ENCODE measurements at regions not wholly inside any gene's neighbourhood (a gene's known extent, or its start where the extent isn't known, plus 50 kb on each side); places are given as distances from the start of the nearest gene placed in this dataset.
"Not testable (repeated sequence)": the region's sequence is repeated elsewhere in the genome, so short reads cannot be mapped to it uniquely, and the experiment has no call there.

DNA sequence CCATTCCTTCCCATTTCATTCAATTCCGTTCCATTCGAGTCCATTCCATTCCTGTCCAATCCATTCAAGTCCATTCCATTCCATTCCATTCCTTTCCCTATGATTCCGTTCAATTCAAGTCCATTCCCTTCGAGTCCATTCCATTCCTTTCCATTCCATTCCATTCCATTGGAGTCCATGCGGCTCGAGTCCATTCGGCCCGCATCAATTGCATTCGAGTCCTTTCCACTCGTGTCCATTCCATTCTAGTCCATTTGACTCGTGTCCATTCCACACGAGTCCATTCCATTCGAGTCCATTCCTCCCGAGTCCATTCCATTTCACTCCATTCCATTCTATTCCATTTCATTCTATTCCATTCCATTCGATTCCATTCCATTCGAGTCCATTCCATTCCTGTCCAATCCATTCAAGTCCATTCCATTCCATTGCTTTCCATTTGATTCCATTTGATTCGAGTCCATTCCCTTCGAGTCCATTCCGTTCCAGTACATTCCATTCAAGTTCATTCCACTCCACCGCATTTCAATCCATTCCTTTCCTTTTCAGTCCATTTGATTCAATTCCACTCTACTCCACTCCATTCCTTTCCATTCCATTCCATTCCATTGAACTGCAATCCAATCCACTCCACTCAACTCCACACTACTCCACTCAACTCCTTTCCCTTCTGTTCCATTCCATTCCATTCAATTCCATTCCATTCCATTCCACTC lies 2565.9 kb upstream of the TPTE start:
- not testable (repeated sequence) for H3K4me1 ChIP-seq (ENCODE audit: control insufficient read depth in 5 of 5, insufficient read depth in 5 of 5, low read length in 5 of 5); H3K27ac ChIP-seq (ENCODE audit: low read depth, low read length); H3K9ac ChIP-seq (ENCODE audit: low read length in 5 of 5); H3K36me3 ChIP-seq (ENCODE audit: control insufficient read depth in 5 of 5, insufficient read depth in 5 of 5, low read length in 5 of 5); H3K27me3 ChIP-seq (ENCODE audit: control insufficient read depth in 5 of 5, insufficient read depth in 4 of 5, low read length in 5 of 5)
- Histone ChIP-seq H3K4me3 (ENCODE audit: low read depth in 1 of 5, low read length in 5 of 5) (peak overlapping the region in 4 of 5 donors; percentile 6 to 32 (median 18)), H3K9me3 (ENCODE audit: control insufficient read depth in 5 of 5, low read length in 5 of 5) (peaks cover 38 to 80% (median 77%) of the 10 kb centered on the region in 5 donors)

DNA sequence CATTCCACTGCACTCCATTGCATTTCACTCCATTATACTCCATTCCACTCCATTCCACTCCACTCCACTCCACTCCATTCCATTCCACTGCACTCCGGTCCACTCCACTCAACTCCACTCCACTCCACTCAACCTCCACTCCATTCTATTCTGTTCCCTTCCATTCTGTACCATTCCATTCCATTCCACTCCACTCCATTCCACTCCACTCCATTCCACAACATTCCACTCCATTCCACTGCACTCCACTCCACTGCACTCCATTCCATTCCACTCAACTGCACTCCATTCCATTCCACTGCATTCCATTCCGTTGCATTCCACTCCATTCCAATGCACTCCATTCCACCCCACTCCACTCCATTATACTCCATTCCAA lies 2565.3 kb upstream of the TPTE start:
- not testable (repeated sequence) for H3K9ac ChIP-seq (ENCODE audit: low read length in 5 of 5); H3K27ac ChIP-seq (ENCODE audit: low read depth, low read length); H3K4me1 ChIP-seq (ENCODE audit: control insufficient read depth in 5 of 5, insufficient read depth in 5 of 5, low read length in 5 of 5); H3K36me3 ChIP-seq (ENCODE audit: control insufficient read depth in 5 of 5, insufficient read depth in 5 of 5, low read length in 5 of 5); H3K27me3 ChIP-seq (ENCODE audit: control insufficient read depth in 5 of 5, insufficient read depth in 4 of 5, low read length in 5 of 5)
- H3K4me3 ChIP-seq (ENCODE audit: low read depth in 1 of 5, low read length in 5 of 5), result peak overlapping the region in 4 of 5 donors; percentile 6 to 32 (median 18)
- peaks cover 34 to 74% (median 71%) of the 10 kb centered on the region in 5 donors for H3K9me3 ChIP-seq (ENCODE audit: control insufficient read depth in 5 of 5, low read length in 5 of 5)

DNA sequence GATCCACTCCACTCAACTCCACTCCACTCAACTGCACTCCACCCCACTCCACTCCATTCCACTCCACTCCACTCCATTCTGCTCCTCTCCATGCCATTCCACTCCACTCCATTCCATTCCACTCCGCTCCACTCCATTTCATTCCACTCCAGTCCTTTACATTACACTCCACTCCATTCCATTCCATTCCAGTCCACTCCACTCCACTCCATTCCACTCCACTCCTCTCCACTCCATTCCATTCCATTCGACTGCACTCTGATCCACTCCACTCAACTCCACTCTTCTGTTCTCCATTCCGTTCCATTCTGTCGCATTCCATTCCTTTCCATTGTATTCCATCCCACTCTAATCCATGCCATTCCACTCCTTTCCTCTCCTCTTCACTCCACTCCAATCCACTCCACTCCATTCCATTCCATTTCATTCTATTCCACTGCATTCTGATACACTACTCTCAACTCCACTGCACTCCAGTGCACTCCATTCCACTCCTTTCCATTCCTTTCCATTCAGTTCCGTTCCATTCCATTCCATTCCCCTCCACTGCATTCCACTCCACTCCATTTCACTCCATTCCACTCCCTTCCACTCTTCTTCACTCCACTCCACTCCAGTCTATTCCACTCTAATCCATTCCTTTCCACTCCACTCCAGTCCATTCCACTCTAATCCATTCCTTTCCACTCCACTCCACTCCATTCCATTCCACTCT lies 2564.2 kb upstream of the TPTE start:
- H3K4me1 ChIP-seq (ENCODE audit: control insufficient read depth in 5 of 5, insufficient read depth in 5 of 5, low read length in 5 of 5); H3K27me3 ChIP-seq (ENCODE audit: control insufficient read depth in 5 of 5, insufficient read depth in 4 of 5, low read length in 5 of 5); H3K36me3 ChIP-seq (ENCODE audit: control insufficient read depth in 5 of 5, insufficient read depth in 5 of 5, low read length in 5 of 5); H3K9ac ChIP-seq (ENCODE audit: low read length in 5 of 5); H3K27ac ChIP-seq (ENCODE audit: low read depth, low read length): not testable (repeated sequence)
- Histone ChIP-seq H3K9me3 (ENCODE audit: control insufficient read depth in 5 of 5, low read length in 5 of 5) (peaks cover 27 to 71% (median 60%) of the 10 kb centered on the region in 5 donors), H3K4me3 (ENCODE audit: low read depth in 1 of 5, low read length in 5 of 5) (peak overlapping the region in 4 of 5 donors; percentile 3 to 41 (median 13))

DNA sequence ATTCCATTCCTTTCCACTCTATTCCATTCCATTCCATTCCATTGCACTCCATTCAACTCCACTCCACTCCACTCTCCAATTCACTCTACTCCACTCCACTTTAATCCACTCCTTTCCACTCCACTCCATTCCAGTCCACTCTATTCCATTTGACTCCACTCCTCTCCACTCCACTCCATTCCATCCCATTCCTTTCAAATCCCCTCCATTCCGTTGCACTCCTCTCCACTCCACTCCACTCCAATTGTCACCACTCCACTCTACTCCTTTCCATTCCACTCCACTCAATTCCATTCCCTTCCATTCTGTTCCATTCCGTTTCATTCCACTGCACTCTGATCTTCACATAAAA lies 2563.7 kb upstream of the TPTE start:
- H3K9me3 ChIP-seq (ENCODE audit: control insufficient read depth in 5 of 5, low read length in 5 of 5), result peaks cover 24 to 71% (median 57%) of the 10 kb centered on the region in 5 donors
- peak overlapping the region in 4 of 5 donors; percentile 3 to 41 (median 13) for H3K4me3 ChIP-seq (ENCODE audit: low read depth in 1 of 5, low read length in 5 of 5)

More for the DNA sequence above, 2563.7 kb upstream of the TPTE start:
- Histone ChIP-seq H3K27ac (ENCODE audit: low read depth, low read length) (no peak overlapping the region), H3K27me3 (ENCODE audit: control insufficient read depth in 5 of 5, insufficient read depth in 4 of 5, low read length in 5 of 5) (no peaks in the 10 kb centered on the region), H3K4me1 (ENCODE audit: control insufficient read depth in 5 of 5, insufficient read depth in 5 of 5, low read length in 5 of 5) (no peaks in the 10 kb centered on the region), H3K36me3 (ENCODE audit: control insufficient read depth in 5 of 5, insufficient read depth in 5 of 5, low read length in 5 of 5) (no peaks in the 10 kb centered on the region), H3K9ac (ENCODE audit: low read length in 5 of 5) (no peak overlapping the region)

All from subcutaneous abdominal adipose tissue (tissue), 5 donors.